H1 (cell line): ENCODE measurements at regions not wholly inside any gene's neighbourhood (a gene's known extent, or its start where the extent isn't known, plus 50 kb on each side); places are given as distances from the start of the nearest gene placed in this dataset.
A peak's percentile ranks its signal among the peaks of the same experiment; 100 is the strongest.

Experiments
- CTCF ChIA-PET: fragments of 300-600 bp; sonication (Branson Sonifier 250); formaldehyde crosslinking; loops from one replicate; lab custom pipeline; 2021; ENCODE audit not compliant: partially characterized antibody; lab: Charles Lee
- POLR2A ChIA-PET: fragments of 300-600 bp; sonication (Branson Sonifier 250); formaldehyde crosslinking; loops from one replicate; lab custom pipeline; 2021; ENCODE audit warnings: inconsistent platforms; ENCODE audit not compliant: partially characterized antibody; lab: Charles Lee
- DNase-seq, 2 experiments: peaks; one replicate each; pipeline versions ENCODE4 v3.0.0 to v3.0.0-alpha.2; 2010 to 2022; ENCODE audit warnings: low spot score in 2 of 2, low read depth in 1 of 2, mixed read lengths in 1 of 2
- FAIRE-seq: peaks from 2 replicates; lab custom pipeline; 2011; peaks lifted over from hg19 to GRCh38; lab: Jason Lieb, UNC
- H2AFZ ChIP-seq: 2 replicates; pipeline ENCODE4 v1.8.1; 2012; ENCODE audit warnings: low read length, inconsistent platforms
- H2AK5ac ChIP-seq: 2 replicates; pipeline ENCODE4 v1.6.1; 2013; ENCODE audit warnings: low read depth, low read length
- H2BK120ac ChIP-seq: replicated peaks from 2 replicates; pipeline ENCODE3; 2013; ENCODE audit warnings: low read depth, low read length, inconsistent platforms
- H2BK12ac ChIP-seq: 2 replicates; pipeline ENCODE4 v1.6.1; 2013; ENCODE audit warnings: low read depth, low read length
- H2BK15ac ChIP-seq: 2 replicates; pipeline ENCODE4 v1.6.1; 2013; ENCODE audit warnings: low read length
- H2BK20ac ChIP-seq: 2 replicates; pipeline ENCODE4 v1.6.1; 2013; ENCODE audit warnings: low read length
- H2BK5ac ChIP-seq: 2 replicates; pipeline ENCODE4 v1.6.1; 2013; ENCODE audit warnings: low read depth, low read length
- H3K14ac ChIP-seq: 2 replicates; pipeline ENCODE4 v1.6.1; 2013; ENCODE audit warnings: inconsistent platforms; ENCODE audit not compliant: insufficient read length
- H3K18ac ChIP-seq: 2 replicates; pipeline ENCODE4 v1.6.1; 2013; ENCODE audit warnings: low read length; ENCODE audit errors: extremely low read depth
- H3K23ac ChIP-seq: 2 replicates; pipeline ENCODE4 v1.6.1; 2013; ENCODE audit warnings: inconsistent platforms; ENCODE audit not compliant: insufficient read length
- H3K23me2 ChIP-seq: 2 replicates; pipeline ENCODE4 v1.6.1; 2013; ENCODE audit warnings: low read depth, low read length
- H3K27ac ChIP-seq: 2 replicates; pipeline ENCODE4 v1.6.1; 2011; ENCODE audit warnings: low read depth, low read length, inconsistent platforms
- H3K27me3 ChIP-seq, 4 experiments: replicated peaks in 1 of 4; 1 replicate in 1 of 4; 2 replicates in 3 of 4; pipeline versions ENCODE4 v1.6.1 to v1.8.1; 2011 to 2013; ENCODE audit warnings: low read length in 3 of 4, mild to moderate bottlenecking in 3 of 4, inconsistent platforms in 2 of 4, mixed read lengths in 2 of 4, moderate library complexity in 1 of 4; ENCODE audit not compliant: control insufficient read depth in 3 of 4, insufficient read depth in 3 of 4; ENCODE audit errors: extremely low read depth in 1 of 4
- H3K36me3 ChIP-seq, 4 experiments: 2 replicates each; pipeline versions ENCODE4 v1.6.1 to v1.8.1; 2011 to 2013; ENCODE audit warnings: mild to moderate bottlenecking in 4 of 4, low read length in 3 of 4, moderate library complexity in 2 of 4, control low read depth in 1 of 4, inconsistent platforms in 1 of 4; ENCODE audit not compliant: insufficient read depth in 4 of 4, control insufficient read depth in 2 of 4
- H3K4ac ChIP-seq: replicated peaks from 2 replicates; pipeline ENCODE3; 2013; ENCODE audit warnings: low read length, low read depth, mixed read lengths, inconsistent platforms; ENCODE audit not compliant: insufficient read length
- H3K4me1 ChIP-seq, 4 experiments: replicated peaks in 1 of 4; 1 replicate in 1 of 4; 2 replicates in 3 of 4; pipeline versions ENCODE4 v1.6.1 to v1.8.1; 2011 to 2013; ENCODE audit warnings: low read length in 3 of 4, inconsistent platforms in 2 of 4, mixed read lengths in 1 of 4; ENCODE audit not compliant: insufficient read depth in 4 of 4, control insufficient read depth in 3 of 4
- H3K4me2 ChIP-seq, 2 experiments: 2 replicates each; pipeline versions ENCODE4 v1.6.1 to v1.8.1; 2011 to 2013; ENCODE audit warnings: low read depth in 2 of 2, low read length in 2 of 2, control low read depth in 1 of 2, inconsistent platforms in 1 of 2, mild to moderate bottlenecking in 1 of 2; ENCODE audit not compliant: insufficient read depth in 1 of 2
- H3K4me3 ChIP-seq, 4 experiments: fragments of 200-600, 300-600 bp in 1 of 4; sonication (generic), shearing (Covaris generic), sonication (Bioruptor Twin) in 1 of 4; 2 replicates each; pipeline versions ENCODE4 v1.5.1 to v1.8.1; 2011 to 2016; ENCODE audit warnings: low read length in 4 of 4, low read depth in 3 of 4, control low read depth in 2 of 4, inconsistent platforms in 2 of 4, mild to moderate bottlenecking in 2 of 4, mixed read lengths in 1 of 4, moderate library complexity in 1 of 4; ENCODE audit not compliant: insufficient read depth in 2 of 4; ENCODE audit errors: extremely low read depth in 1 of 4
- H3K56ac ChIP-seq: replicated peaks from 2 replicates; pipeline ENCODE3; 2013; ENCODE audit warnings: low read depth, mild to moderate bottlenecking, mixed read lengths, low read length, inconsistent platforms; ENCODE audit not compliant: insufficient read length
- H3K79me1 ChIP-seq: 2 replicates; pipeline ENCODE4 v1.6.1; 2013; ENCODE audit warnings: low read depth, low read length, control low read depth
- H3K79me2 ChIP-seq, 2 experiments: 2 replicates each; pipeline versions ENCODE4 v1.6.1 to v1.8.1; 2012 to 2013; ENCODE audit warnings: low read length in 2 of 2, mild to moderate bottlenecking in 2 of 2, inconsistent platforms in 1 of 2; ENCODE audit not compliant: insufficient read depth in 2 of 2, control insufficient read depth in 1 of 2
- H3K9ac ChIP-seq, 4 experiments: replicated peaks in 1 of 4; 1 replicate in 1 of 4; 2 replicates in 3 of 4; pipeline versions ENCODE4 v1.6.1 to v1.8.1; 2011 to 2013; ENCODE audit warnings: low read depth in 3 of 4, low read length in 3 of 4, control low read depth in 2 of 4, mild to moderate bottlenecking in 2 of 4, moderate library complexity in 2 of 4, inconsistent platforms in 1 of 4; ENCODE audit errors: extremely low read depth in 1 of 4
- H3K9me3 ChIP-seq, 2 experiments: 2 replicates each; pipeline versions ENCODE4 v1.6.1 to v1.8.1; 2012 to 2013; ENCODE audit warnings: mild to moderate bottlenecking in 2 of 2, moderate library complexity in 2 of 2, control low read depth in 1 of 2, inconsistent platforms in 1 of 2, low read depth in 1 of 2, low read length in 1 of 2, mixed read lengths in 1 of 2; ENCODE audit not compliant: insufficient read depth in 2 of 2
- H4K20me1 ChIP-seq, 2 experiments: replicated peaks in 1 of 2; 2 replicates each; pipeline versions ENCODE3 to v1.8.1; 2011 to 2013; ENCODE audit warnings: inconsistent platforms in 2 of 2, low read length in 2 of 2, mild to moderate bottlenecking in 1 of 2; ENCODE audit not compliant: insufficient read depth in 2 of 2, control insufficient read depth in 1 of 2
- H4K5ac ChIP-seq: 2 replicates; pipeline ENCODE4 v1.6.1; 2013; ENCODE audit warnings: low read length, low read depth, mixed read lengths, inconsistent platforms; ENCODE audit not compliant: insufficient read length
- H4K8ac ChIP-seq: 2 replicates; pipeline ENCODE4 v1.8.0; 2013; ENCODE audit warnings: mild to moderate bottlenecking, moderate library complexity, low read length, inconsistent platforms; ENCODE audit not compliant: insufficient read depth; ENCODE audit errors: extremely low read depth
- H4K91ac ChIP-seq: replicated peaks from 2 replicates; pipeline ENCODE3; 2013; ENCODE audit warnings: low read length, mixed read lengths, inconsistent platforms; ENCODE audit not compliant: insufficient read length
- BCL11A ChIP-seq, 2 experiments: IDR thresholded peaks; one replicate each; pipeline ENCODE4 v1.6.1; 2011; ENCODE audit warnings: low read depth in 2 of 2, low read length in 2 of 2, mild to moderate bottlenecking in 2 of 2
- CBX5 ChIP-seq: fragments of 300-800, 300-1000 bp; sonication (generic); IDR thresholded peaks from 2 replicates; pipeline ENCODE4 v1.7.1; 2016; ENCODE audit warnings: antibody characterized with exemption, low read length, low read depth
- POU5F1 ChIP-seq: IDR thresholded peaks from 2 replicates; pipeline ENCODE4 v1.6.1; 2011; ENCODE audit warnings: low read depth, mild to moderate bottlenecking, low read length, moderate library complexity
- RXRA ChIP-seq: IDR thresholded peaks from 2 replicates; pipeline ENCODE4 v1.6.1; 2011; ENCODE audit warnings: low read depth, mild to moderate bottlenecking, low read length, moderate library complexity; ENCODE audit not compliant: insufficient read depth
- SP2 ChIP-seq: IDR thresholded peaks from 2 replicates; pipeline ENCODE4 v1.6.1; 2012; ENCODE audit warnings: mild to moderate bottlenecking, low read length, inconsistent platforms
- SUZ12 ChIP-seq: fragments of 200-600 bp; sonication (generic); IDR thresholded peaks from 2 replicates; pipeline ENCODE4 v1.6.1; 2012; ENCODE audit warnings: mild to moderate bottlenecking, inconsistent platforms, low read length, moderate library complexity, mixed read lengths
- TAF1 ChIP-seq: IDR thresholded peaks from 2 replicates; pipeline ENCODE4 v1.6.1; 2011; ENCODE audit warnings: mild to moderate bottlenecking, low read depth, low read length
- TCF12 ChIP-seq: IDR thresholded peaks from 2 replicates; pipeline ENCODE4 v1.6.1; 2011; ENCODE audit warnings: low read depth, mild to moderate bottlenecking, low read length
- WGBS, 2 experiments: shearing (Covaris generic) in 1 of 2; methylation state at CpG; one replicate each; pipeline versions ENCODE4 v1.1.6 to v1.1.7; 2013 to 2015; ENCODE audit warnings: low lambda C conversion rate in 2 of 2, mixed read lengths in 2 of 2, inconsistent platforms in 1 of 2, low coverage in 1 of 2, missing lambda C conversion rate in 1 of 2; ENCODE audit not compliant: insufficient replicate concordance in 2 of 2, insufficient coverage in 1 of 2, insufficient read length in 1 of 2; ENCODE audit errors: extremely low coverage in 1 of 2, missing lambda C conversion rate in 1 of 2; 5-methylcytosine and 5-hydroxymethylcytosine counted together

- H3K27ac ChIP-seq, result no peak overlapping the region
- H3K79me2 ChIP-seq, result no peaks in the 10 kb centered on the region
- H3K27me3 ChIP-seq, result no peaks in the 10 kb centered on the region
- no peak overlapping the region for H4K8ac ChIP-seq
- H3K9ac ChIP-seq, result no peak overlapping the region
- H2BK20ac ChIP-seq, result no peak overlapping the region
- no peak overlapping the region for H2BK120ac ChIP-seq
- no peak overlapping the region for H2BK5ac ChIP-seq
- H3K23me2 ChIP-seq, result no peaks in the 10 kb centered on the region
- H3K9me3 ChIP-seq, result no peaks in the 10 kb centered on the region
- no peak overlapping the region for H3K4me2 ChIP-seq
- TF ChIP-seq SUZ12, result no peak
- TF ChIP-seq TAF1, result no peak
- no peak for TF ChIP-seq TCF12
- no peak for TF ChIP-seq SP2
- no peak for TF ChIP-seq CBX5
- TF ChIP-seq RXRA, result no peak
- no peak for TF ChIP-seq POU5F1
- no peak for TF ChIP-seq BCL11A (IDR thresholded peaks at IDR 0.05; ENCODE audit: low read depth in 2 of 2, low read length in 2 of 2)
- H3K79me1 ChIP-seq, result no peaks in the 10 kb centered on the region
- H3K4me1 ChIP-seq, result no peaks in the 10 kb centered on the region
- H3K4me3 ChIP-seq, result no peak overlapping the region
- no peak overlapping the region for H2AFZ ChIP-seq
- H3K18ac ChIP-seq, result no peak overlapping the region
- H3K23ac ChIP-seq, result no peak overlapping the region
- POLR2A ChIA-PET, result no interaction called here
- no peak for FAIRE-seq
- H3K36me3 ChIP-seq, result no peaks in the 10 kb centered on the region
- H4K20me1 ChIP-seq, result no peaks in the 10 kb centered on the region
- CTCF ChIA-PET, result no interaction called here
- no peak overlapping the region for H2BK12ac ChIP-seq
- H4K5ac ChIP-seq, result no peak overlapping the region
- H4K91ac ChIP-seq, result no peak overlapping the region
- peak overlapping the region; percentile 14 for H3K4ac ChIP-seq
- DNase-seq, result no peak
- H3K14ac ChIP-seq, result no peak overlapping the region
- H2AK5ac ChIP-seq, result no peak overlapping the region
- WGBS, 2 experiments, result 92% methylated on average over 1 of the region's 1 CpG; no CpG with 5 or more reads in 1 of the 2 experiments
- H3K56ac ChIP-seq, result no peak overlapping the region
- no peak overlapping the region for H2BK15ac ChIP-seq
Observed at GRCh38 chr9:118478752-118479151, 774.5 kb downstream of the TLR4 start.
